Ishikawa (cell line): ENCODE measurements at regions not wholly inside any gene's neighbourhood (a gene's known extent, or its start where the extent isn't known, plus 50 kb on each side); places are given as distances from the start of the nearest gene placed in this dataset.

Source experiments
- CEBPB ChIP-seq: IDR thresholded peaks from 2 replicates; pipeline ENCODE4 v1.6.1; 2012
- CREB1 ChIP-seq: IDR thresholded peaks from 2 replicates; pipeline ENCODE4 v1.6.1; 2012; ENCODE audit warnings: low read depth
- EGR1 ChIP-seq: IDR thresholded peaks from 2 replicates; pipeline ENCODE4 v1.6.1; 2012
- EP300 ChIP-seq: IDR thresholded peaks from 2 replicates; pipeline ENCODE4 v1.6.1; 2012; ENCODE audit warnings: borderline replicate concordance
- FOXM1 ChIP-seq: IDR thresholded peaks from 2 replicates; pipeline ENCODE4 v1.6.1; 2012; ENCODE audit warnings: low read depth, borderline replicate concordance
- MAX ChIP-seq: IDR thresholded peaks from 2 replicates; pipeline ENCODE4 v1.6.1; 2012
- NFIC ChIP-seq: IDR thresholded peaks from 2 replicates; pipeline ENCODE4 v1.6.1; 2012
- RAD21 ChIP-seq: IDR thresholded peaks from 2 replicates; pipeline ENCODE4 v1.6.1; 2012; ENCODE audit warnings: low read depth
- REST ChIP-seq: IDR thresholded peaks from 2 replicates; pipeline ENCODE4 v1.6.1; 2012; ENCODE audit warnings: low read depth, mild to moderate bottlenecking
- TAF1 ChIP-seq: IDR thresholded peaks from 2 replicates; pipeline ENCODE4 v1.6.1; 2012; ENCODE audit warnings: low read depth, mild to moderate bottlenecking
- TCF12 ChIP-seq: IDR thresholded peaks from 2 replicates; pipeline ENCODE4 v1.6.1; 2012; ENCODE audit warnings: low read depth
- USF1 ChIP-seq: IDR thresholded peaks from 2 replicates; pipeline ENCODE4 v1.6.1; 2012
- YY1 ChIP-seq: IDR thresholded peaks from 2 replicates; pipeline ENCODE4 v1.6.1; 2012; ENCODE audit warnings: low read depth

GRCh38 chr14:103239751-103240150 lies 94.3 kb upstream of the EIF5 start:
- TF ChIP-seq RAD21 (no peak), EGR1 (no peak), TAF1 (no peak), NFIC (no peak), CEBPB (no peak), MAX (no peak), CREB1 (no peak), EP300 (no peak), TCF12 (no peak), FOXM1 (no peak), USF1 (no peak), YY1 (no peak), REST (no peak)
